MCF 10A (cell line): ENCODE measurements at regions not wholly inside any gene's neighbourhood (a gene's known extent, or its start where the extent isn't known, plus 50 kb on each side); places are given as distances from the start of the nearest gene placed in this dataset.
"Not testable (repeated sequence)": the region's sequence is repeated elsewhere in the genome, so short reads cannot be mapped to it uniquely, and the experiment has no call there.

Experiments
- BruUV-seq: library from RNA; stranded (reverse); fragments of 400-500 nt; replicated peaks from 2 replicates; lab custom pipeline; 2021; lab: Mats Ljungman, UMichigan
- CTCF ChIA-PET: fragments of 300-600 bp; sonication (Branson Sonifier 250); formaldehyde crosslinking; extraction: SDS; loops from one replicate; lab custom pipeline; 2021; ENCODE audit warnings: antibody characterized with exemption, inconsistent platforms; lab: Yijun Ruan, JAX
- POLR2A ChIA-PET: fragments of 300-600, 350-650 bp; sonication (Branson Sonifier 250); formaldehyde crosslinking; extraction: SDS; loops from one replicate; lab custom pipeline; 2020; ENCODE audit warnings: antibody characterized with exemption, inconsistent platforms; lab: Yijun Ruan, JAX
- DNase-seq: peaks from one replicate; pipeline ENCODE4 v3.0.0-alpha.2; 2018; ENCODE audit not compliant: unreplicated experiment
- H3K27ac Mint-ChIP-seq: one replicate; pipeline ENCODE4 v1.8.0; 2022; ENCODE audit warnings: mild to moderate bottlenecking, low read depth, mixed read lengths; ENCODE audit not compliant: unreplicated experiment
- H3K27me3 Mint-ChIP-seq: one replicate; pipeline ENCODE4 v1.8.0; 2022; ENCODE audit warnings: mixed read lengths; ENCODE audit not compliant: insufficient read depth, unreplicated experiment
- H3K36me3 Mint-ChIP-seq: one replicate; pipeline ENCODE4 v1.8.0; 2022; ENCODE audit warnings: mild to moderate bottlenecking, moderate library complexity, mixed read lengths; ENCODE audit not compliant: insufficient read depth, unreplicated experiment
- H3K4me1 Mint-ChIP-seq: one replicate; pipeline ENCODE4 v1.8.0; 2022; ENCODE audit warnings: mixed read lengths; ENCODE audit not compliant: insufficient read depth, unreplicated experiment
- H3K4me3 Mint-ChIP-seq: one replicate; pipeline ENCODE4 v1.8.0; 2022; ENCODE audit warnings: mild to moderate bottlenecking, moderate library complexity, mixed read lengths; ENCODE audit not compliant: unreplicated experiment
- H3K9me3 Mint-ChIP-seq: one replicate; pipeline ENCODE4 v1.8.0; 2022; ENCODE audit warnings: mixed read lengths; ENCODE audit not compliant: unreplicated experiment
- CTCF ChIP-seq: fragments of 200-600 bp; IDR thresholded peaks from one replicate; pipeline ENCODE4 v1.8.0; 2022; ENCODE audit warnings: antibody characterized with exemption, mild to moderate bottlenecking; ENCODE audit not compliant: unreplicated experiment
- intact Hi-C: fragments of 100-400 bp; cut with micrococcal nuclease; formaldehyde crosslinking; loops from 2 replicates; pipeline ENCODE4 v1.14.1; 2022

GRCh38 chr1:157312082-157312812, 174.1 kb upstream of the ETV3 start:
- Mint-ChIP-seq H3K36me3 (no peaks in the 10 kb centered on the region), H3K27me3 (peaks cover 56% of the 10 kb centered on the region)
- no TSS peak for BruUV-seq

GRCh38 chr1:157311730-157312081, 173.5 kb upstream of the ETV3 start:
- CTCF ChIA-PET = interaction anchor here (0.6 to 1.6 kb wide), 4 partner anchors 118 to 184 kb away, joined by 3 to 5 read pairs (median 4); no protein-coding TSS in a partner anchor
- H3K4me3 Mint-ChIP-seq = no peak overlapping the region
- TF ChIP-seq CTCF = no peak
- peaks cover 56% of the 10 kb centered on the region for H3K27me3 Mint-ChIP-seq
- POLR2A ChIA-PET = no interaction called here
- no peaks in the 10 kb centered on the region for H3K36me3 Mint-ChIP-seq
- BruUV-seq = no TSS peak
- DNase-seq = no peak
- H3K27ac Mint-ChIP-seq = no peak overlapping the region
- no peaks in the 10 kb centered on the region for H3K4me1 Mint-ChIP-seq
- H3K9me3 Mint-ChIP-seq = no peaks in the 10 kb centered on the region
- intact Hi-C loops = loop anchor here (10.0 kb wide), 1 partner anchor 117 kb away; no protein-coding TSS in a partner anchor

More at GRCh38 chr1:157312082-157312812, 174.1 kb upstream of the ETV3 start:
- POLR2A ChIA-PET = no interaction called here
- H3K4me3 Mint-ChIP-seq = no peak overlapping the region
- intact Hi-C loops = loop anchor here (10.0 kb wide), 1 partner anchor 117 kb away; no protein-coding TSS in a partner anchor
- no peak for TF ChIP-seq CTCF
- H3K27ac Mint-ChIP-seq = no peak overlapping the region
- no peak for DNase-seq
- H3K9me3 Mint-ChIP-seq = no peaks in the 10 kb centered on the region
- CTCF ChIA-PET = interaction anchor here (0.6 to 1.5 kb wide), 5 partner anchors 43 to 152 kb away, joined by 3 read pairs; no protein-coding TSS in a partner anchor
- no peaks in the 10 kb centered on the region for H3K4me1 Mint-ChIP-seq

GRCh38 chr1:157310805-157311729, 172.9 kb upstream of the ETV3 start:
- BruUV-seq, POLR2A ChIA-PET, H3K27ac Mint-ChIP-seq, H3K36me3 Mint-ChIP-seq, H3K4me1 Mint-ChIP-seq, H3K4me3 Mint-ChIP-seq, H3K9me3 Mint-ChIP-seq: not testable (repeated sequence)
- peak; percentile 24 for DNase-seq
- intact Hi-C loops = loop anchor here (10.0 kb wide), 1 partner anchor 116 kb away; no protein-coding TSS in a partner anchor
- CTCF ChIA-PET = interaction anchor here (0.6 to 1.6 kb wide), 6 partner anchors 19 to 185 kb away, joined by 3 to 5 read pairs (median 4); no protein-coding TSS in a partner anchor
- H3K27me3 Mint-ChIP-seq = peaks cover 62% of the 10 kb centered on the region

DNA sequence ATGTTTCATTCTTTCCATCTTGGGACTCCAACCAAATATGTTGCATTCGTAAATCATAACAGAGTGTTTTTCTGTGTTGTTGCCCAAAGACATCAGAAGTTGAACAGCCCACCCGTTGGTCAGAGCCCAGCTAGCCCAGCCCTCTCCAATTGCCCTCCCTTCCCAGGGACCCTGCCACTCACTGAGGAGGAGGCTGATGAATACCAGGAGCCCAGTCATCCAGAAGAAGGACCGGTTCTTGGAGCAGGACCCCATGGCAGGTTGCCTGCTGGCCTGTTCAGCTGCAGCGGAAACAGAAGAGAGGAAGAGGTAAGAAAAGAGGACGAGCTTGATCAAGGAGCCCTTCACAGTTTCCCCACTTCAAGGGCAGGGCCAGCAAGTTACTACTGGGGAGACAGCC, 172.2 kb upstream of the ETV3 start:
- H3K9me3 Mint-ChIP-seq = no peaks in the 10 kb centered on the region

More for the DNA sequence above, 172.2 kb upstream of the ETV3 start:
- no peaks in the 10 kb centered on the region for H3K36me3 Mint-ChIP-seq
- intact Hi-C loops = loop anchor here (10.0 kb wide), 1 partner anchor 116 kb away; no protein-coding TSS in a partner anchor
- DNase-seq = no peak
- peaks cover 69% of the 10 kb centered on the region for H3K27me3 Mint-ChIP-seq
- TF ChIP-seq CTCF = no peak
- no peak overlapping the region for H3K4me3 Mint-ChIP-seq
- BruUV-seq = no TSS peak
- ChIA-PET POLR2A (no interaction called here), CTCF (interaction anchor here (0.9 to 1.6 kb wide), 4 partner anchors 20 to 186 kb away, joined by 3 to 5 read pairs (median 4); no protein-coding TSS in a partner anchor)
- no peaks in the 10 kb centered on the region for H3K4me1 Mint-ChIP-seq
- H3K27ac Mint-ChIP-seq = no peak overlapping the region
